NCI-H187 (cell line): ENCODE measurements at regions not wholly inside any gene's neighbourhood (a gene's known extent, or its start where the extent isn't known, plus 50 kb on each side); places are given as distances from the start of the nearest gene placed in this dataset.

ENCODE experiments used
- DNase-seq, 2 experiments: peaks; one replicate each; lab custom pipeline; 2025; lab: John Stamatoyannopoulos, UW

DNA sequence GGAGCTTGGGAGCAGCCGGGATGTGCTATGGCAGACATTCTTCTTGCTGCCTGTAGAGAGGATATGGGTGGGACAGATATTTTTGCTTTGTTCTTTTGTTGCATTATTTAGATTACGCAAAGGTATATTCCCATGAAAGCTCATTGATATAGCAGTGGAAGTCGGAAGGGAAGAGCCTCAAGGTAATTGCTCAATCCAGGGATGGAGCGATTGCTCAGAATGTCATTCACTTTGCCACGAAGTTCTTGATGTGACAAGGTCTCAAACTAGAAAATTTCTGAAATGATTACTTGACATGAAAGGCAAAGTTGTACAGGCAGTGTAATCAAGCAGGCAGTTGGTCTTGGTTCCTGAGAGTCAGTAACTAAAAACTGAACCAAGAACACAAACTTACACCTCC is 615.6 kb upstream of the CDH4 start:
- no peak for DNase-seq

DNA sequence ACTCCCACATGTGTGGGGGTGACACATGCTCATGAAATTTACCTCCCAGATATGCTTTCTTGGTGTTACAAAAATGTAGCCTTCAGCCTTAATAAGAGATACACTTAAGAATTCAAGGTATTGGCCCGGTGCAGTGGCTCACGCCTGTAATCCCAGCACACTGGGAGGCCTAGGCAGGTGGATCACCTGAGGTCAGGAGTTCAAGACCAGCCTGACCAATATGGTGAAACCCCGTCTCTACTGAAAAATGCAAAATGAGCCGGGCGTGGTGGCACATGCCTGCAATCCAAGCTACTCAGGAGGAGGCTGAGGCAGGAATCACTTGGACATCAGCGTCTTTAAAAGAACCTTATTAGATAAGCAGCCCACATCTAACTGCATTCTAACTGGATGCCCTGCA is 614.3 kb upstream of the CDH4 start:
- no peak for DNase-seq

DNA sequence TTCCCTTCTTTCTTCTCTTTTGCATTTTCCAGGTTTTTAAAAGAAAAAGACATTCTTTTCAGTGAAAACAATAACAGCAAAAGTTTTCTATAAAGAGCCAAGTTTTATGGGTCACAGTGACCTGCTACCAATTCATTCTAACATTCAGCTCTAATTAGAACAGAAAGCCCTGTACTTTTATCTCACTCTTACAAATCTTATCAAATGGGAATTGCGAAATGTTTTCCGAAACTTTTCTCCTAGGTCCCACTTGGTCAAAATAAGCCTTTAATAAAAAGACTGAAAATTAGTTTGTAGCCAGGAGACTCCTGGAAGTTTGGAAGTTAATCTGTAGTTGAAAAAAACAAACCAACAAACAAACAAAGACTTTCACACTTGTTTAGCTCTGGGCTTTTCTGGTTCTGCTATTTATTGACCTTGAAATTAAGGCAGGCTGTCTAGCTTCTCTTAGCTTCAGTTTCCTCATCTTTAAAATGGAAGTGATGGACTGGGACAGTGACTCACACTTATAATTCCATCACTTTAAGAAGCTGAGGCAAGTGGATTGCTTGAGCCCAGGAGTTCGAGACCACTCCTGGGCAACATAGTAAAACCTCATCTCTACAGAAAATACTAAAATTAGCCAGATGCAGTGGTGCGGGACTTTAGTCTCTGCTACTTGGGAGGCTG is 613.5 kb upstream of the CDH4 start:
- DNase-seq: no peak

DNA sequence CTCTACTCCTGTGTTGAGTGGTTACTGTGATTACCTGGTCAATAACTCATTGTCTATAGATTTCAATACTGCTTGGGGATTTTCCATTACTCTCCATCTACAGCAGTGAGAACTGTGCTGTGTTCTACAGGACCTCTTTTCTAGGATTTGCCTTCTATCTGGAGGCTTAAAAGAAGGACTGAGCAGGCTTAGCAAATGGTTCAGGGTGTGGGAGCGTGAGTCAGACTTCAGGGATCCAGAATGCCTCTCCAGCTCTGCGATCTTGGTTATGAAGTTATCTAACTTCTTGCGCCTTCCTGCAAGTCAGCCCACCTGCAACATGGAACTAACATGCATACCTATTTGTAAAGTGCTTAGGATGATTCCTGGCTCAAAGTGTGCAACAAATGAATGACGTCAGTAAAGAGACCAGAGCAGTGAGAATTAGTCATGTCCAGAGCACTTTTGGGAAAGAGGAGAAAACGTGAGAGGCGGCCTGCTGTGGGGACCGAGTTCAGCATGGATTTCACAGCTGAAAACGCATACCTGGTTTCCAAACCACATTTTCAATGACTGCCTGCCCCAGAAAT is 610.1 kb upstream of the CDH4 start:
- DNase-seq: no peak

DNA sequence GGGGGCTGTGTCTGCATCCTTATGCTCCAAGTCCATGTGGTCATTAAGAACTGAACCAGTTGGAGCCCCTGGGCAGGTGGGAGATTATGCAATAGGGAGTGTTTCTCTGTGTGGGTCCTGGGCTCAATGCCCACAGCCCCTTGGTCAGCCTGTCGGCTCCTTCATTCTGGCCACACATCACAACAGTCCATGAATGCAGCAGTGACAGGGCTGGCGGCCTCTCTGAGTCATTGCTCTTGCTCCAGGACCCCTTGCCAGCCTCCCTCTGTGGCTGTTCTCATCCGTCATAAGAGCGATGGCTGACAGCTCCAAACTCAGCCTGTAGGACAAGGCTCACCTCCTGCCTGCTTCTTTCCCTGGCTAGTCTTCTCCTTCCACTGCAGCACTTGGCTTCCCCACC is 609.5 kb upstream of the CDH4 start:
- DNase-seq: no peak

DNA sequence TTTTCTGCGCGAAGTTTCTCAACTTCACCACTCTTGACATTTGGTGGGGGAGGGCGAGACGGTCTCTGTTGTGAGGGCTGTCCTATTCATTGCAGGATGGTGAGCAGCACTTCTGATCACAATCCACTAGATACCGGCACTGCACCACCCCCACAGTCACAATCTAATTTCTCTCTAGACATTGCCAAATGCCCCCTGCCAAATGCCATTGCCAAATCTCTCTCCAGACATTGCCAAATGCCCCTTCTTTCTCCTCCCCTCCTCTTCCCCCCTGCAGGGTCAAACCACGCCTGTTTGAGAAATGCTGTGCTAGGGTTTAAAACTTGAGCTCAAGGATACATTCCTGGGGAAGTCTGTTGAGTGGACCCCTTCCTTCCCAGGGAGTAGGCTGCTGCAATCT is 603.5 kb upstream of the CDH4 start:
- DNase-seq: no peak

DNA sequence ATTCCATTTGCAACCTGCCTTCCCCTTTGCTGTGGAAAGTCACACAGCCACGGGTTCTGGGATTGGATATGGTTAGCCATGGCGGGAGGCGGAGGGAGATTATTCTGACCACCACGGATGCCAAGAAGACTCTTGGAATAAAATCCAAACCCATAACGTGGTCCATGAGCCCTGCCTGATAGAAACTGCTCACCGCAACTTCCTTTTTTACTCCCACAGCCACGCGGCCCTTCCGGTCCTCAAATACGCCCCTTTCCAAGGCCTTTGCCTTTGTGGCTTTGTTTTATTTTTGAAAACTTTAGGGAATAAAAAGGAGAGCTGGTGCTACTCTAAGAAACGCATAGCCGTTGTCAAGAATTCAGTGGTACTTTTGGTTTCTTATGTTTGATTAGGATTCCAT is 602.5 kb upstream of the CDH4 start:
- DNase-seq: no peak

DNA sequence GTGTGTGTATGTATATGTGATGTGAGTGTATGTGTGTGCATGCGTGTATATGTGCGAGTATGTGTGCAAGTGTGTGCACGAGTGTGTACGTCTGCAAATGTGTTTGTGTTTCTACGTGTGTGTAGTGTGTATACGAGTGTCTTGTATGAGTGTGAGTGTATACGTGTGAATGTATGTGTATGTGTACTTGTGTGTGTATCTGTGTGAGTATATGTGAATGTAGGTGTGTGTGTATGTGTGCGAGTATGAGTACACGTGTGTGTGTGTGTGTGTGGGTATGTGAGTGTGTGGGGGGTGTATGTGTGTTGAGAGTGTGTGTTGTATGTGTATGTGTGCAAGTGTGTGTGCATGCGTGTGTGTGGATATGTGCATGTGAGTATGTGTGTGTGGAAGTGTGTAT is 602.0 kb upstream of the CDH4 start:
- DNase-seq: no peak

DNA sequence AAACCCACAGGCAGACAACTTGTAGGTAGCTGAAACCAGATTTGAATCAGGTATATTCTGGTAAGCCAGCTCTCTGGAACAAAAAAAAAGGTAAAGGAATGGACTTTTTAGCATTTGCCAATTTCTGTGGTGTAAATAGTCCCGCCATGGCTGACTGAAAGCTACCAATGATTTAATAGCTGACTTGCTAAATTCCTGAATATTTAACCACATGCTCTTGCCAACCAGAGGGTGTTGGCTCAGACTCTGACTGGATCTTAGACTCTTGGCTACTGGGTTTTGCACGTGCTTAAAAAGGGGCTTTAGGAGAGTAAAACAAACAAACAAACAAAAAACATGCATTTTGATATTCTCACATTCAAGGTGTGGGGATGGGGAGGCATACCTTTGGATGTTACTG is 600.0 kb upstream of the CDH4 start:
- no peak for DNase-seq

DNA sequence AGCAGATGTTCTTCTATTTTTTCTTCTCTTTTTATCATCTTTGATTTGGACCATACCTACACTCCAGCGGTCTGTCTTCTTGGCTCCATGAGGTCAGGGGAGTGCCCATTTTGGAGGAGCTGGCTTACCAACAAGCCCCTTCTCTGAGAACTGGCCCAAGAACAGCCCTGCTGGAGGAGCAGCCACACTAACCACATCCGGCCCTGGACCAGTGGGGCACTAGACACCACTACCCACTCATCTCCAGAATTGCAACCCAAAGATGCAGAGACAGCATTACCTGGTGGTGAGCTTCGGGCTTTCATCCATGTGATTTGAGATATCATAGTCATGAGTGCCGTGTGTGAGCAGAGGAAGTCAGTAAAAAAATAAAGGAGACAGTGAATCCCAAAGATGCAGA is 599.4 kb upstream of the CDH4 start:
- DNase-seq: no peak

DNA sequence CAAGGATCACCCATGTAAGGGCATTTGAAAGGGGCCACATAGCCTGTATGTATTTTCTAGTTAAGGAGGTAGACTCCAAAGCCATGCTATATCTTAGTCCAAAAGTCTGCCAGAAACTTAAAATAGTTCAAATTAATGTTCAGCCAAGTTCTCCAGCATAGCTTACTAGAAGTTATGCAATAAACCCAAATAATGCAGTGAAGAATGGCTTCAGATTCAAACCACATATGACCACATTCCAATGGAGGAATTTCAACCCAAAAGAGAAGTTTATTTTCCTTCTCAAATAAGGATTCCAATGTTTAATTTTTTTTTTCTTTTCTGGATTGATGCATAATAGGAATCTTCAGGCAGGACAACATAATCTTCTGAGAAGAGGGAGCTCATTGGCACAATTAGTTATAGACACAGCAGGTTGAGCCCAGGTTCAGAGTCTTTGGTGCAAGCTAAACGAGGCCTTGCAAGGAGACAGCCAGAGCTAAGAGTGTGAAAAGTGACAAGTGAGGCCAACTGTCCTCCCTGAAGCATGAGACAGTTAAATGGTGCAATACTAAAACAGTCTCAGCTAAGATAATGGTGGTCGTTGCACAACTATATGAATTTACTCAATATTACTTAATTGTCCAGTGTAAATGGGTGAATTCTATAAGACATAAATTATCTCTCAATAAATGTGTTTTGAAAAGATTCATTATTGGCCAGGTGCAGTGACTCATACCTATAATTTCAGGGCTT is 598.8 kb upstream of the CDH4 start:
- DNase-seq: no peak

DNA sequence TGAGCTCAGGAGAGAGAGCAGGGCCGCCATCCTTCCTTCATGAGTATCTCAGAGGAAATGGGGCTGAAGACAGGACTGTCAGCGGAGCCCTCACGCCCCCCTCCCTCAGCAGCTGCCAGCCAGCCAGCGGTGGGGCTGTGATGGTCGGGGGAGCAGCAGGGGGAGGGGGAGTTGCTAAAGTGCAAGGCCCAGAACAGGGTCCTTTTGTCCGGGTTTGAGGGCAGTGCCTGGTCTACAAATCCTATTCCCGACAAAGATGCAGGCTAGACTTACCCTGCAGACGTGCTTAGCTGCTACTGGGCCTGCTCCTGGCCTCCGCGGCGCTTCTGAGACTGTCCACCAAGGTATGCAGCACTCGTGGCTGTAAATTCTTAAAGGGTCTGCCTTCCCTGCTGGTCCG is 593.4 kb upstream of the CDH4 start:
- DNase-seq: no peak

DNA sequence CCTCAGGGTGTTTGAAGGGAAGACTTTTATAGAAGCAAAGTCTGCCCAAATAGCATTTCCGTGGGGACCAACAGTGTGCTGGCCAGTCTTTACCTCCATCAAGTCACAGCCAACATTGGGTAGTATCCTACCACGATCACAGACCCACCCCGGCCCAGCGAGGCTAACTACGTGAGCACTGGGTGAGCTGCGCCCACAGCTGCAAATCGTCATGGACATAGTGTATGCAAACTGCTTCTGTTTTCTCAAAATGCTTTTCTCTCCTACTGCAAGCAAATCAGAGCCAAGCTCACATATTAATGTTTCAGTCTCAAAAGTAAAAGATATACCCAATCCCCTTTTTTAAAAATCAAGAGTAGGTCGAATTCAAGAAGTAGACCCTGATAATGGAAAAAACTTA is 592.8 kb upstream of the CDH4 start:
- DNase-seq: no peak

DNA sequence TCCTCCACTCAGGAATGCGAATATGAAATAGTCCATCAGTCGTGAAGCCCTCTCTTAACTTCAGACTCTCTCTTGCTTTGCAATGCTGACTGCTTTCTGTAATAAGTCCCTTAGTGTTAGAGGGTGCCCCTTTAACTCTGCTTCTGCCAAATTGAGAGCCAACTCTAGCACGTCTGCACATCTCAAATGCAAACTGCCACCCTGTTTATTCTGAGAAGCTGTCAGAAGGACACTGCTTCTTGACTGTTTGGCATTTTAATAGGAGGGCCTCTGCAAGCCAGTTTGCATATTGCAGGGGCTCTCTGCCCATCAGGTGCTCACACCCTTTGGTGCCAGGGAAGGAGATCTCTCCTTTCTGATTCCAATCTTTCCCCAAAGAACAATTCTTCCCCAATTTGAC is 589.8 kb upstream of the CDH4 start:
- no peak for DNase-seq

DNA sequence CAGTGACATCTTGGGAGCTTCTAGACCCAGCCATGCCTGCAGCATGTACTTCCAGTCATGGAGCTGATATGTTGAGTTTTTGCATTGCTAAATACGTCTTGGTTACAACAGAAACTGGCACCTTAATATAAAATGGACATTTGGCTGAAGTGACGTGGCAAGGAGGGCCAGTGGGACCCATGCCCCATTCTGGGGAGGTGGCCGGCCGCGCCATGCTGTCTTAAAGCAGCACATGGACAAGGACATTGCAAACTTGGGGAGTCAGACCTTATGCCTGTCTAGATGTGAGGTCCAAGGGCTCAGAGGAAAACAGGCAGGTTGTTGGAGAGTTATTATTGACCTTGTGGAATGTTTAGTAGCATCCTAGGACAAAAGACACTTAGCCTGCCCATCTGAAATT is 588.0 kb upstream of the CDH4 start:
- DNase-seq: no peak

DNA sequence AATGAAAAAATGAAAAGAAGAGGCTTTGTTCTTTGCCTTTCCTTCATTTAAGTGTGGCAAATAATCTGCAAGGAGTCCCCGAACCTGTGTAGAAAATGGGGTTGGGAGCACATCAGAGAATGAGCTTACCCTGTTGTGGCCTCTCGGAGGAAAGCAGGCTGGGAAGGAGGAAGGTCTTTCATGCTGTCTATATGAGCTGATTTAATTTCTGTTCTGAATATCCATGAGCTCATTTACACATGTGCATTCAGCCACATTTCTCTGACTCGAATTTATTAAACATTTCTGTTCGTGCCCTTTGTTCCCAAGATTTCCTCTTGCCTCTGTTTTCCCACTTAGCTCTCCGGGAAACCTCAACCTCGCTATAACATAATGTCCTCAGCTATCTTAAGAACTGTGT is 584.4 kb upstream of the CDH4 start:
- no peak for DNase-seq

DNA sequence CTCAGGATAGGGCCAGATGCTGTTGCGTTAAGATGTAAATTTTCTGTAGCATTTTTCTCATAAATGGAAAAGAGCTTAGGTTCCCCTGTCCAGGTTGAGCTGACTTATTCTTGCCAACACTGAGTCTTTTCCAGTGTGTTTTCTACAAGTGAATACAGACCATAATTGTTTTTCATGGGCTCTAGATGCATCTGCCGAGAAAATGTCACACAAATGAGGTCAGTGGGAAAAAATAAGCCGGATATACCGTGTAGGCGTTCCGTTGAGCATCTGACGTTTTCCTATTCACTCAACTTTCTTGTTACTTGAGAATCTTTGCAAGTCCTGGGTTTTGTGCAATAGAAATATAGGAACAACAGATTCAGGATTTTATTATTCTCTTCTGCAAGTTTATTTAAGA is 582.9 kb upstream of the CDH4 start:
- no peak for DNase-seq

DNA sequence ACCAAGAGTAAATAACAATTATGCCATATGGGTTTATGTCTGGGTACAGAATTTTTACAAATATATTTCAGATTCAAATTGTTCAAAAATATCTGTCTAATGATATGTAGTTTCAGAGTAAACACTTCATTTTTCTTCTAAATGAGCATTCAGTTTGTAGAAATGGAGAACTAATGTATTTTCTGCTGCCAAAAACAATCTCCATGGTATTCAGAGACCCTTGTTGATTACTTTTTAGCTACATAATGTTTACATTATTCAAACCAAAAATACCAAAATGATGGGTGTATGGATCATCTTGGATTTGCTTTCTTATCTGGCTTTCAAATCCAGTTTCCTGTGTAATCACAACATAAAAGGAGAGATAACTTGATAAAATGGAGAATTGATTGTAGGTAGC is 576.0 kb upstream of the CDH4 start:
- no peak for DNase-seq

DNA sequence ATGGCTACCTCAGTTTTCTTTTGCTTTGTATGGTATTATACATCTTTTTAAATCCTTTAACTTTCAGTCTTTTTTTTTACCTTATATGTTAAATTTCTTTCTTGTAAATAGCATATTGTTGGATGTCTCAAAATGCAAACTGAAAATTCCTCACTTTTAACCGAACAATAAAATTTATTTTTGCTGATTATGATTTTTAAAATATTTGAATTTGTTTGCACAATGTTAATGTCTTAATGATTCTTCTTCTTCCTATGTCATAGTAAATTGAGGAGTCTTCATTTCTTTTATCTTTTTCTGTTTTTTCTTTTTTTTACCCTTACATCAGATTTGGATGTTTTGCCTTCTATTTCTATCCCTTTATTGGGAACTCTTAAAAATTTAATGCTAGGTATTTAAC is 574.2 kb upstream of the CDH4 start:
- DNase-seq: no peak

DNA sequence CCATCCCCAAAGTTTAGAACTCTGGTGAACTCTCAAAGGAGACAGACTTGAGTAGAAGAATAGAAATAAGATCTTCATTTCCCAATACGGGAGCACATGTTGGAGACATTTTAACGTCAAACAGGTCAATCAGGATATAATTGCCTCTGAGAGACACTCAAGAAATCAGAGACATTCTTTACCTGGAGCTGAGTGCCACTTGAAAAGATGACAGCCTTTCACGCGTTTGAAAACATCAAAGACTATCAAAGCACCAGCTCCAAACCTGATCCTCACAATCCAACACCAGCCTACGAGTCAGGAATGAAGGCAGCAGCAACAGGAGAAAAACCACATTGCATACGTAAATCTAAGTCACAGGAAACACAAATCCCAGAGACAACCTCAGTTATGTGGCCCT is 571.5 kb upstream of the CDH4 start:
- DNase-seq: peak; percentile 87 to 90

DNA sequence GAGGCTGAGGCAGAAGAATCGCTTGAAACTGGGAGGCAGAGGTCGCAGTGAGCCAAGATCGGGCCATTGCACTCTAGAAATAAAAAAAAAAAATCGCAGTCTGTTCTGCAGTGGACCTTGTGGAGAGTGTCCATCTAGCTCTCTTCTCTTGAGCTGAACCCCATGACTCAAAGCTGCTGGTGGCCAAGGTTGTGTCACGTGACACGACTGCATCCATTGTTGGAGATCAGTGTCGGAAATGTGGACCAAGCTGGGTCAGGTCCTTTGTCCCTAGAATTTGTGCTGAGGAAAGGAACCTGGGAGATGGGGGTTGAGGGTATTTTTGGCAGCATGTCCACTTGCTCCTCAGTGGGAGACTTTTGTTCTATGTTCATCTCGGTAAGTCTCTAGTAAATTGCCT is 564.8 kb upstream of the CDH4 start:
- DNase-seq: no peak

DNA sequence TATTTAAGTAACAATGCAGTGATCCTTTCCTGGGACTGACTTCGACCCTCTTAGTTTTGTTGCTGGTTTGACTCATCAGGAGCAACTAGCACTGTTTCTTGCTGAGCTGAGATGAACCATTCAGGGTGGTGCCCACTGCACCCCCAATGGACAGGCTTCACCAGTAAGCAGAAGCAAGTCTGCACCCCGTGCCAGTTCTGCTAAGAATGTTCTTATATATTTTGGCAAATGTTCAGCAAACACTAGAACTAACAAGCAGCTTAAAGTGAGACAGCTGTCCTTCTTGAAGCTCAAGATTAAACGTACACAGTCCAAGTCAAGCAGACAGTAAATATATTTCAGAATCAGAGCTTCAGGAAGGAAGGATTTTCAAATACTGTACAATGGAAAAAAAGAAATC is 561.3 kb upstream of the CDH4 start:
- DNase-seq: no peak

DNA sequence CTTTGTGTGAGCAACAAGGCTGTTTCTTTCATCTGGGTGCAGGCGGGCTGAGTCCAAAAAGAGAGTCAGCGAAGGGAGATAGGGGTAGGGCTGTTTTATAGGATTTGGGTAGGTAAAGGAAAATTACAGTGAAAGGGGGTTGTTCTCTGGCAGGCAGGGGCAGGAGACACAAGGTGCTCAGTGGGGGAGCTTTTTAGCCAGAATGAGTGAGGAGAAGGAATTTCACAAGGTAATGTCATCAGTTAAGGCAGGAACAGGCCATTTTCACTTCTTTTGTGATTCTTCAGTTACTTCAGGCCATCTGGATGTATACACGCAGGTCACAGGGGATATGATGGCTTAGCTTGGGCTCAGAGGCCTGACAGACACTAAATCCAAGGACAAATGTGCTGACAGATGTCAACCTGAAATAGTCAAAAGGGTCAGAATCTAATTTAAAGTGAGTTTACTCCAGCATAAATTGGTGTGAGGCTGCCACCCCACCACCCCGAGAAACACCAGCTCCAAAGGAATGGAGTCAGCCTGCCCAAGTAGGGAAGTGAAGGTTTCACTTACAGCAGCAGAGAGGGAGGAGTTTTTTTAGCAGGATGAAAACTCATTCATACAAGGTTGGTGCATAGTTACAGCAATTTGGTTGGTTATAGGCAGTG is 560.0 kb upstream of the CDH4 start:
- DNase-seq: no peak
